Spleen (tissue), 11 donors: ENCODE measurements at regions not wholly inside any gene's neighbourhood (a gene's known extent, or its start where the extent isn't known, plus 50 kb on each side); places are given as distances from the start of the nearest gene placed in this dataset.

ENCODE experiments used
- DNase-seq: peaks from one replicate; pipeline ENCODE4 v3.0.0-alpha.2; 2020
- H3K27ac ChIP-seq, 8 donors: fragments of 200-600 bp; sonication (generic) in 7 of 8; 1 replicate in 4 of 8; 2 replicates in 4 of 8; pipeline versions ENCODE4 v1.5.0 to v1.8.0; 2016 to 2021; ENCODE audit warnings: inconsistent platforms in 4 of 8, mild to moderate bottlenecking in 4 of 8, moderate library complexity in 1 of 8
- H3K27me3 ChIP-seq, 7 donors: fragments of 200-600 bp; sonication (generic) in 6 of 7; replicated peaks in 1 of 7; 1 replicate in 4 of 7; 2 replicates in 3 of 7; pipeline versions ENCODE4 v1.5.0 to v1.8.0; 2016 to 2021; ENCODE audit warnings: inconsistent platforms in 3 of 7, mild to moderate bottlenecking in 1 of 7
- H3K36me3 ChIP-seq, 6 donors: fragments of 200-600 bp; sonication (generic) in 5 of 6; 1 replicate in 4 of 6; 2 replicates in 2 of 6; pipeline versions ENCODE4 v1.5.0 to v1.8.0; 2016 to 2021; ENCODE audit warnings: inconsistent platforms in 2 of 6
- H3K4me1 ChIP-seq, 6 donors: fragments of 200-600 bp; sonication (generic) in 5 of 6; 1 replicate in 3 of 6; 2 replicates in 3 of 6; pipeline versions ENCODE4 v1.5.0 to v1.8.0; 2016 to 2021; ENCODE audit warnings: inconsistent platforms in 3 of 6
- H3K4me3 ChIP-seq, 8 donors: fragments of 200-600 bp; sonication (generic) in 7 of 8; 1 replicate in 4 of 8; 2 replicates in 4 of 8; pipeline versions ENCODE4 v1.5.0 to v1.8.0; 2016 to 2021; ENCODE audit warnings: inconsistent platforms in 4 of 8, mild to moderate bottlenecking in 4 of 8, moderate library complexity in 2 of 8
- H3K9me3 ChIP-seq, 8 donors: fragments of 200-600 bp; sonication (generic) in 7 of 8; 1 replicate in 4 of 8; 2 replicates in 4 of 8; pipeline versions ENCODE4 v1.5.0 to v1.8.0; 2016 to 2021; ENCODE audit warnings: inconsistent platforms in 4 of 8
- CTCF ChIP-seq, 11 experiments: fragments of 200-600 bp in 7 of 11; fragments of 450-650 bp in 4 of 11; sonication (generic) in 4 of 11; IDR thresholded peaks in 8 of 11; conservative IDR thresholded peaks in 3 of 11; 1 replicate in 7 of 11; 2 replicates in 4 of 11; pipeline versions ENCODE4 v1.4.0 to v1.8.0; 2016 to 2021; ENCODE audit warnings: antibody characterized with exemption in 11 of 11, inconsistent platforms in 4 of 11, mild to moderate bottlenecking in 1 of 11
- POLR2A ChIP-seq, 3 donors: fragments of 450-650 bp; IDR thresholded peaks; one replicate each; pipeline ENCODE4 v1.5.1; 2017; ENCODE audit warnings: antibody characterized with exemption in 3 of 3, mild to moderate bottlenecking in 1 of 3
- POLR2AphosphoS5 ChIP-seq, 3 donors: sonication (generic); formaldehyde crosslinking; IDR thresholded peaks; one replicate each; pipeline ENCODE4 v1.5.1; 2017; ENCODE audit warnings: antibody characterized with exemption in 3 of 3
- WGBS, 5 donors: extraction: QIAGEN DNeasy Blood & Tissue Kit in 3 of 5; methylation state at CpG; one replicate each; pipeline versions ENCODE4 v1.1.5 to v1.1.7; 2013 to 2018; 5-methylcytosine and 5-hydroxymethylcytosine counted together
- intact Hi-C: fragments of 100-400 bp; cut with DNase I; formaldehyde crosslinking; loops from one replicate; pipeline ENCODE4 v1.15.0; 2023; ENCODE audit warnings: low total_unique reads
- donor health status: healthy with polysubstance abuse.
- donor health status: DM: no; HTN: no; CAD: no; lungs with moderate emphysema.
- donor health status: DM: no; HTN: no; CAD: no.
- donor health status: Bipolar disorder and iron deficiency.
- donor health status: healthy.
- donor health status: DM: no; HTN: no; CAD: no.
- donor health status: DM: yes; HTN: yes; CAD: no.

DNA sequence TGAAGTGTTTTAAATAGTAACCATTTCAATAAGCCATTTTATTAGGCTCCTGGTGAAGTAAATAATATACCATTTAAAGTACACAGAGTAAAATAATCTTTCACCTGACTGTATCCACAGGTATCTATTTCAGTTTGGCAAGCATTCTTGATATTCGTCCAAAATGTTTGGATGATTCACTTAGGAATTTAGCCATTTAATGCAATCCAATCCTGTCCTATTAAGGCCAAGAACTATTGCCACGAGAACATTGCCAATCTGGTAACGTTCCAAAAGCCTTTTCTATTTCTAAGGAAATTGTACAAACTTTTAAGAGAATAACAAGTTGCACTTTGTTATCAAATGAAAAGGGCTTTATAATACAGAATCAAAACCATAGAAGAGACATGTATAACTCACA lies 209.8 kb upstream of the THRB start:
- Histone ChIP-seq H3K9me3 (no peaks in the 10 kb centered on the region), H3K27me3 (no peaks in the 10 kb centered on the region), H3K4me3 (no peak overlapping the region), H3K36me3 (no peaks in the 10 kb centered on the region), H3K27ac (no peak overlapping the region), H3K4me1 (no peaks in the 10 kb centered on the region)
- 65 to 76% (median 69%) methylated on average over 3 of the region's 3 CpGs for WGBS, 5 donors
- no peak for DNase-seq
- no peak for TF ChIP-seq POLR2AphosphoS5 (IDR thresholded peaks at IDR 0.05)
- TF ChIP-seq CTCF (IDR thresholded peaks at IDR 0.05 in 8 of 11, conservative IDR thresholded peaks at IDR 0.05 in 3 of 11) = no peak
- intact Hi-C loops = no loop called here

DNA sequence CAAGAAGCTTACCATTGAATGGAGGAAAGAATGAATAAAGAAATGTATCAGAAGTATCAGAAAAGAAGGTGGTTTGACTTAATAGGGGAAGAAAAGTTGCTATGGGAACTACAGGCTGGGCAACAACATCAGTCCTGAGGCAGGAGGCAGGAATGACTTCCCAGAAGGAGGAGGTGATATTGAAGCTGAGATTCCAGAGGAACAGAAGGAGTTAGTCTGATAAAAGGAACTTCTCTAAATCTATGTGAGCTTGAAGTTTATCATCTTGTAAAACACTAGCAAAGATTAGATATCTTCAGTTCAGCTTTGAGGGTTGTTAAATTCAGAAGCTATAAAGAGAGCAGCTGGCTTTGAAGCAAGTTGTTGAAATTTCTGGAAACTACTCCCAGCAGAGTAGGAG lies 213.3 kb upstream of the THRB start:
- Histone ChIP-seq H3K9me3 (no peaks in the 10 kb centered on the region), H3K27ac (no peak overlapping the region), H3K4me3 (no peak overlapping the region), H3K36me3 (no peaks in the 10 kb centered on the region), H3K4me1 (no peaks in the 10 kb centered on the region), H3K27me3 (no peaks in the 10 kb centered on the region)
- TF ChIP-seq POLR2A (IDR thresholded peaks at IDR 0.05) (no peak), POLR2AphosphoS5 (IDR thresholded peaks at IDR 0.05) (no peak), CTCF (IDR thresholded peaks at IDR 0.05 in 8 of 11, conservative IDR thresholded peaks at IDR 0.05 in 3 of 11) (no peak)
- intact Hi-C loops = no loop called here
- DNase-seq = no peak

DNA sequence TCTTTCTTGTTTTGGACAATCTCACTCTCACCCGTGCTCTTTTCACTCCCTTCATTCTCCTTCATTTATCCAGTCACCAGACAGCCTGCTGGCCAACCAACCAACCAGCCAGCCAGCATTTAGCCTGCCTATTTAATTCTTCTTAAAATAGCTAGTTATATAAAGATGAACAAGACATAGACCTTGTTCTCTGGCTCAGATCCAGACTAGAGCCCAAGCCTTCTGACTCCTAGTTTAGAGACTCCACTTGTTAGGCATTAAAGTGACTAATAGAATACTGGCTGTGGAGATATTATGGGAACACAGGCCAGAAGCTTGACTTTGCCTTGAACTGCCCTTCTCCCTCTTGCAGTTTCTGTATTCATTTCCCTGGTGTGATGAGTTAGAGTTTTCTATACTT lies 215.3 kb upstream of the THRB start:
- DNase-seq = no peak
- intact Hi-C loops = no loop called here
- Histone ChIP-seq H3K9me3 (no peaks in the 10 kb centered on the region), H3K36me3 (no peaks in the 10 kb centered on the region), H3K4me1 (no peaks in the 10 kb centered on the region), H3K4me3 (no peak overlapping the region), H3K27ac (no peak overlapping the region), H3K27me3 (no peaks in the 10 kb centered on the region)
- WGBS, 5 donors = 52 to 89% (median 73%) methylated on average over 1 of the region's 1 CpG
- TF ChIP-seq POLR2AphosphoS5 (IDR thresholded peaks at IDR 0.05) (no peak), CTCF (IDR thresholded peaks at IDR 0.05 in 8 of 11, conservative IDR thresholded peaks at IDR 0.05 in 3 of 11) (no peak), POLR2A (IDR thresholded peaks at IDR 0.05) (no peak)

- H3K36me3 ChIP-seq = no peaks in the 10 kb centered on the region
- TF ChIP-seq POLR2AphosphoS5 (IDR thresholded peaks at IDR 0.05) (no peak), POLR2A (IDR thresholded peaks at IDR 0.05) (no peak), CTCF (IDR thresholded peaks at IDR 0.05 in 8 of 11, conservative IDR thresholded peaks at IDR 0.05 in 3 of 11) (no peak)
- no peak overlapping the region for H3K27ac ChIP-seq
- intact Hi-C loops = no loop called here
- H3K9me3 ChIP-seq = no peaks in the 10 kb centered on the region
- DNase-seq = no peak
- H3K4me1 ChIP-seq = no peaks in the 10 kb centered on the region
- no peak overlapping the region for H3K4me3 ChIP-seq
- no peaks in the 10 kb centered on the region for H3K27me3 ChIP-seq
- WGBS, 5 donors = 79 to 86% (median 85%) methylated on average over 2 of the region's 2 CpGs
These were observed 218.9 kb upstream of the THRB start for GRCh38 chr3:24713516-24713915.
